Keratinocyte (primary cell): ENCODE measurements at regions not wholly inside any gene's neighbourhood (a gene's known extent, or its start where the extent isn't known, plus 50 kb on each side); places are given as distances from the start of the nearest gene placed in this dataset.

Experiments
- EZH2 ChIP-seq: IDR thresholded peaks from one replicate; pipeline ENCODE4 v1.6.1; 2012; ENCODE audit warnings: inconsistent platforms, mild to moderate bottlenecking, low read length, moderate library complexity
- TF ChIP-seq, protein P1 (sequence below), 3 experiments: IDR thresholded peaks in 1 of 3; conservative IDR thresholded peaks in 1 of 3; optimal IDR thresholded peaks in 1 of 3; 2 replicates in 2 of 3; 3 replicates in 1 of 3; pipeline versions ENCODE3 to v1.5.1; 2011; ENCODE audit warnings: low read length in 3 of 3, mild to moderate bottlenecking in 3 of 3, moderate library complexity in 2 of 3, control low read depth in 1 of 3, inconsistent platforms in 1 of 3; ENCODE audit not compliant: insufficient read depth in 2 of 3; ENCODE audit errors: extremely low read depth in 1 of 3

DNA sequence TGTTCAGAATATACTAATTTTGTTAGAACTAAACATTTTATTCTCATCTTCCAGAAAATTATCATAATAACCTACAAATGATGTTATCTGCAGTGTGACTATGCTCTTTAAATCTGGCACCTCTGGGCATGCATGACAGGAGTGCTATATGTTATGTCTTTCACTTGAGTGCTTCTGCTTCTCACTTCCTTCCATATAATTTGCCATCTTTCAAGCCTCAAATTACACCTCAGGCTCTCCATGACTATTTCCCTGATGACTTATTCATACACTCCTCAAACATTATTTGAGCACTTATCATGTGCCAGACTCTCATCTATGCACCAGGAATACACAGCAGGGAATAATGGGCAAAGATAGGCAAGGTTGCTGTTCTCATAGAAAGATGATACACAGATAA lies 219.3 kb upstream of the POU2AF2 start:
- TF ChIP-seq, protein P1, sequence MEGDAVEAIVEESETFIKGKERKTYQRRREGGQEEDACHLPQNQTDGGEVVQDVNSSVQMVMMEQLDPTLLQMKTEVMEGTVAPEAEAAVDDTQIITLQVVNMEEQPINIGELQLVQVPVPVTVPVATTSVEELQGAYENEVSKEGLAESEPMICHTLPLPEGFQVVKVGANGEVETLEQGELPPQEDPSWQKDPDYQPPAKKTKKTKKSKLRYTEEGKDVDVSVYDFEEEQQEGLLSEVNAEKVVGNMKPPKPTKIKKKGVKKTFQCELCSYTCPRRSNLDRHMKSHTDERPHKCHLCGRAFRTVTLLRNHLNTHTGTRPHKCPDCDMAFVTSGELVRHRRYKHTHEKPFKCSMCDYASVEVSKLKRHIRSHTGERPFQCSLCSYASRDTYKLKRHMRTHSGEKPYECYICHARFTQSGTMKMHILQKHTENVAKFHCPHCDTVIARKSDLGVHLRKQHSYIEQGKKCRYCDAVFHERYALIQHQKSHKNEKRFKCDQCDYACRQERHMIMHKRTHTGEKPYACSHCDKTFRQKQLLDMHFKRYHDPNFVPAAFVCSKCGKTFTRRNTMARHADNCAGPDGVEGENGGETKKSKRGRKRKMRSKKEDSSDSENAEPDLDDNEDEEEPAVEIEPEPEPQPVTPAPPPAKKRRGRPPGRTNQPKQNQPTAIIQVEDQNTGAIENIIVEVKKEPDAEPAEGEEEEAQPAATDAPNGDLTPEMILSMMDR (optimal IDR thresholded peaks at IDR 0.05 in 1 of 3, IDR thresholded peaks at IDR 0.05 in 1 of 3, conservative IDR thresholded peaks at IDR 0.05 in 1 of 3; ENCODE audit: extremely low read depth in 1 of 3, insufficient read depth in 2 of 3, low read length in 3 of 3), result no peak
- no peak for TF ChIP-seq EZH2
